ENCODE measurements at regions not wholly inside any gene's neighbourhood (a gene's known extent, or its start where the extent isn't known, plus 50 kb on each side); places are given as distances from the start of the nearest gene placed in this dataset.

GRCh38 chr3:159174715-159175692, 373.1 kb downstream of the MFSD1 start:
- TF ChIP-seq POLR2AphosphoS5 (IDR thresholded peaks at IDR 0.05; ENCODE audit: low read depth, low read length) (no peak), POLR2A (IDR thresholded peaks at IDR 0.05; ENCODE audit: low read depth, low read length) (no peak), TAF1 (IDR thresholded peaks at IDR 0.05; ENCODE audit: borderline replicate concordance, low read depth, low read length) (no peak)

All from GM12892 (cell line).